ENCODE measurements at regions not wholly inside any gene's neighbourhood (a gene's known extent, or its start where the extent isn't known, plus 50 kb on each side); places are given as distances from the start of the nearest gene placed in this dataset.
"Not testable (repeated sequence)": the region's sequence is repeated elsewhere in the genome, so short reads cannot be mapped to it uniquely, and the experiment has no call there.

DNA sequence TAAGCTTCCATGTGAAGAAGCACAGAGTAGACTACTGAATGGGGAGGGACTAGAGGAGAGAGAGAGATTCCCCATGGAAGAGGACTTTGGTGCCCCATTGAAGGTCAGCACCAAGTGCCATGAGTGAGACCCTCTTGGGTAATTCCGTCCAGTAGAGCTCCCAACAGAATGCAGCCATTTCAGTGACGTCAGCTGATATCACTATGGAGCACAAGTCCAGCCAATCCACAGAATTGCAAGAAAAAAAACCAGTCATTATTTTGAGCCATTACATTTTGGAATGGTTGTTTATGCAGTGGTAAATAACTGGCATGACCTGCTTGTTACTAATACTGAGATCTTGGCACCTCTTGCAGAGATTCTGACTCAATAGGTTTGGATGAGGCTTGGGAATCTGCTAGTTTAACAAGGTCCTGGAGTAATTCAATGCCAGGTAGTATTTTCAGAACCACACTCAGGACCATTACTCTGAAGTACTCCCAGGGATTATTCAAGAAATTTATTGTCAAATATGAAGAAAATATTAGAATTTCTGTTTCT lies 52.6 kb upstream of the SP8 start:
- DNase-seq (ENCODE audit: low read depth, low spot score) = no peak

DNA sequence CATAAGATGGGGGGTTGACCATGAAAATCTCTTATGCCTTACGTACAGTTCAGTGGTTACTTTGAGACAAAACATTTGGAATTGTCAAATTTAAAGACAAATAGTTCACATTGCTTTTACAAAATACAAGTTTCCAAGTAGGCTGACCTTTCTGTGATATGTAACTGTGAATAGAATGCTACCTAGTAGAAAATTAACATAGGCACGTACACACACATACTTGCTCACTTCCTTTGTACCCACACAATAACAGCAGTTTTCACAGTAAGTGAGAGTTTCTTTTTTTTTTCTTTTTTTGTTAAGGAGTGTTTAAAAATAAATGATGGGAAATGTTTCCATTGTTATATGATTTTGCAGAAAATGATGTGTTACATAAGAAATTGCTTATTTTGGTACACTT lies 53.3 kb upstream of the SP8 start:
- no peak for DNase-seq (ENCODE audit: low read depth, low spot score)

DNA sequence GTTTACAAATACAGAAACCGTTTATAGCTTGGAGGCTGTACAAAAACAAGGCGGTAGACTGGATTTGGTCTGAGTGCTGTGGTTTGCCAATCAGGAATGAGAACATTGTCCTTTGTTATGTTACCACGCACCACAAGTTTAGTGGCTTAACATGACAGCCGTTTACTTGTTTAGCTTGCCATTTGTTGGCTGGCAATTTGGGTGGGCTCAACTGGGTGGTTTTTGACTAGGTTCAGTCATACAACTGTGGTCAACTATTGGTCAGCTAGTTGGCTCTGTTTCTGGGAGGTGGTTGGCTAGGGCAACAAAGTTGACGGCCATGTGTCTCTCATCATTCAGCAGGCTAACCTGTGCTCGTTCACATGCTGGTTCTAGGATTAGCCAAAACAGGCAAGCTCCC lies 60.1 kb upstream of the SP8 start:
- DNase-seq (ENCODE audit: low read depth, low spot score) = no peak

DNA sequence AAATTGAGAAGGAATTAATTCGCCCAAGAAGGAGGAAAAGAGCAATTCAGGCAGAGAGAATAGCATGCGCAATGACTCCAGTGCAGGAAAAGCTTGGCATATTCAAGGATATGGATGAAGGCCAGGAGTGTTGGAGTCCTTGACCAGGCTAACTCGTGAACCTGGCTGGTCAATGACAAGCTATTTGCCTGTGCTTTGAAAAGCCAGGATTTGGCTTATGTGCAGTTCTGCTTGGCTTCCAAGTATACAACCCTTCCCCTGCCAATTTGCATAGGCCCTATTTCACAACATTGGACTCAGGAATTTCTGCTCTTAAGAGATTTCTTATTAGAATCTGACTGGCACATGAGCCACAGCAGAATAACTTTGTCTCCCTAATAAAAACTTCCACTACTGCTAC lies 72.3 kb upstream of the SP8 start:
- DNase-seq (ENCODE audit: low read depth, low spot score) = no peak

DNA sequence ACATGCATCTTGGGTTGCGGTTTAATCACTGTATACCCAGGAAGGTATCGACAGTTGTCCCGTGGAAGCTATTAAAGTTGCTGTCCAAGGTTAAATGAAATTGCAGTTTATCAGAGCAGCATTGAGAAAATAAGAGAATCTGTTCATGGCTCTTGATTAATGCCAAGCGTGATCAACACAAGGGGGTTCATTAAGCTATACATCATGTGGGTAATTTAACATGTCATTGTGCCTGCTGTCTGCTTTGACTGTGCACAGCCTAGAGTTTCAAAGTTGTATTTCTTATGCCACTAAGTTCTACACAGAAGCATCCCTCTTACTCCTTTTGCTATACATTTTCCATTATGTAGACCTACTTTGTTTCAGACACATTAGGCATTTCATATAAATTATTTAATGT lies 74.8 kb upstream of the SP8 start:
- DNase-seq (ENCODE audit: low read depth, low spot score) = no peak

DNA sequence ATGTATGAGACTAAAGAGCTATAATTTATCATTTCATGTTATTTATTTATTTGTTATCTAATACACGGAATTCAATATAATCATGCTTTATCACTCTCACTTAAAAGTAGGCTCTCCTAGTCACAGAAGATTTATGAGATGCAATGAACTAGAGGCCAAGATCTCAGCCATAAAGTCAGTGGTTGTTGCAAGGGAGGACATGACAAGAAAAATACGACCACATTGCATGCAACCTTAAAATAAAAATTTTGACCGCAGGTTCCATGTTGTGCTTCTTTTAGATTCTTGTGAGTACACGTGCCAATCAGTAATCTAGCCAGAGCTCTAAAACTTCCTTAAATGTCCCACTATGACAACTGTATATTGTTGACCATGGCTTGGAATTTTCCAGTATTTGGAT lies 75.9 kb upstream of the SP8 start:
- DNase-seq (ENCODE audit: low read depth, low spot score) = no peak

DNA sequence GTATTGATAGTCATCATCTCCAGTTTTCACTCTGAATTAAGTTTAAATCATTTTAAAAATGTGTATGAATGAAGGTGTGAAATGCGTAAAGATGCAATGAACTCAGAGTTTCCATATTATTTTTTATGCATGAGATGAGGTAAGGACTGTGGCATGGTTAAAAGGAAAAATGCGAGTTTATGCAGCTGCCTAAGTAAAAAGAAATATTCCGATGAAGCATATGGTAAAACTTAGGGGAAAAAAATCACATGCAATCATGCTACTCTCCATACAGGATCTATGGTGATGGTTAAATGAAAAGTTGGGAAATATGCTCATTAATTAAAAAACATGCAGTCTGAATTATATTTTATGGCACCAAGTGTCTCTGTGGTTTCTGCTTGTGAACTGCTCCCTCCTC lies 77.5 kb upstream of the SP8 start:
- no peak for DNase-seq (ENCODE audit: low read depth, low spot score)

DNA sequence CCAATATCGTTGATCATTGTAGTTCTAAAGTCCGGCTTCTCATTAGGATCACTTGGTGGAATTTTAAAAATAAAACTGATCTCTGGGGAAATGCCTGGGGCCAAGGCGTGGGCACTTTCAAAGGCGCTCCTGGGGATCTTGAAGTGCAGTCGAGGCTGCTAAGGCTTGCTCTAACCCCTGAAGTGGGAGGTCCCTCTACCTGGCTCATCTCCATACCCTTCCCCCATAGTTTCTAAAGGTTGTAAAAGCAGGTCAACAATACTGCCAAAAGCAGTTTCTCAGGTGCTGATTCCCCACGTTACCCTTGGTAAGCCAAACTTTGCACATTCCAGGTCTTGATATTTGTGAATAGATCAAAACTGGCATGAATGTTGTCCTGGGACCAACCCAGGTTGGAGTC lies 79.0 kb upstream of the SP8 start:
- DNase-seq (ENCODE audit: low read depth, low spot score) = no peak

DNA sequence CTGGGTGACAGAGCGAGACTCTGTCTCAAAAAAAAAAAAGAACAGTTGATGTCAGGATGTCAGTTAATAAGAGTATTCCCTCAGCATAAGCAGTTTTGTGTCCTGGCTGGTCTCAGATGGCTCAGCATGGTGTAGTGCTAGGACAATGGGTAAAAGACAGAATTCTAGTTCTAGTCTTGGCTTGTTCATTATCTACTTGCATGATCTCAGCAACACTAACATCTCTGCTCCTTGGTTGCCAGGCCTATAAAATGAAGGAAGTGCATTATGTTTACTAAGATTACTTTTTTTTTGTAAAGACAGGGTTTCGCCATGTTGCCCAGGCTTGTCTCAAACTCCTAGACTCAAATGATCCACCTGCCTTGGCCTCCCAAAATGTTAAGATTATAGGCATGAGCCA lies 84.3 kb upstream of the SP8 start:
- no peak for DNase-seq (ENCODE audit: low read depth, low spot score)

DNA sequence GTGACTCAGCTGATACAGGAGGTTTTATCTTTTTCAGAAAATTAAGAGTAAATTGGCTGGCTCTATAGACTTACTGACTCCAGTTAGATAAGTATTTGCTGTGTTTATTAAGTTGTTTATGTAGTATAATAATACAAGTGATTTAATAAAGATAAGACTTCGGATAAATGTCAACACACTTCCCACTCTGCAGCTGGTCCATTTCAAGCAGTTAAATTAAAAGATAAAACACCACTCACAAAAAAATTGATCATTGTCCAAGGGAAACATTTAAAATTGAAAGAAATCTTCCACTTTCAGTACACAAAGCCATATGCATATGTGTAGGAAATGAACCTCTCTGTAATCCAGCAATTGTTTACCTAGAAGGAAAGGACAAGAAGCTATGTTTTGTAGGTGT lies 106.1 kb upstream of the SP8 start:
- no peak for DNase-seq (ENCODE audit: low read depth, low spot score)

DNA sequence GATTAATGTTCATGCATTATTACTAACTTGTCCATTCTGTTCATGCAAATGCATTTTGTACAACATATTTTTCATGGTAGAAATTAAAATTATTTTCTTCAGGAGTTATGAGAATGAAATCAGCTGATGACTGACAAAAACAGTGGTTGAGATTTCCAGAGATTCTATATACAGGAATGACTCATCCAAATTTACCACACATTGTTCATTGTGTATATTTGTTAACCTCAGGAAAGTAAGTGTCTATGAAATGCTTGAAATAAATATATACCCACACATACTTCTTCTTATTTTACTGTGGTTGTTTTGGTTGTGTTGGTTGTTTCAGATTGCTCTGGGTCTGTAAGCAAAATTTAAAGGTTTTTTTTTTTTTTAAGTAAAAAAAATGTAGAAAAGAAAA lies 108.1 kb upstream of the SP8 start:
- no peak for DNase-seq (ENCODE audit: low read depth, low spot score)

DNA sequence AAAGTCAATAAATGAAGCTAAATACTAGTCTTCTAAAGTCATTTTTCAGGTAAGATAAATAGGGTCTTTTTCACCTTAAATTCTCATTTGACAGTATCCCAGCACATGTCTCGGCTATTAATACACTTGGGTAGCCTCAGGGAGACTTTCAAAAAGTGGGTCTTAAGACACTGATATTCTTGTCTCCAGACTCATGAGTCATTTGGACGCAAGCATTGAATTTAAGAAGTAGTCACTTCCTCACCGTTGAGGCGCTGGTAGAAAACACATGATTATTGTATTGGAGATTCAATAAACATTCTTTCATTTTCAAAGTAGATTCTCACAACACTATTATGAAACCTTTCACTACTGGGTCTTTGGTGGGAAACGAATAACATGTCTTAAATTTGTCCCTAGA lies 108.9 kb upstream of the SP8 start:
- DNase-seq (ENCODE audit: low read depth, low spot score) = no peak

DNA sequence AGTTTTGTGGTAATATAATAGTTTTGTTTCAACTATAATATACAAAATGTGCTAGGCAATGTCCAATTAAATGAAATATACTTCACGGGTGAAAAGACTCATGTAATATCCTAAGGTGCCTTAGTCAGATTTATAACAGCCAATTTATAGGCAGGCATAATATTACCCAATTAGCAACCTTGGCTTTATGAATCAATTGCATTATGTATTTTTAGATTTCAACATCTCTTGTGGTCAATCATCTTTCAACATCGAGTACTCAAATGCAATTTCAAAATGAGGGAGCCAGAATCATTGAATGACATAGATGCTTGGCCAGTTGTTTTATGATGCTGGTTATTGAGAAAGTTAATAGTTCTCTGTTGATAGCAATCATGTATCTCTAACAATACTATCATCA lies 110.3 kb upstream of the SP8 start:
- DNase-seq (ENCODE audit: low read depth, low spot score) = no peak

DNA sequence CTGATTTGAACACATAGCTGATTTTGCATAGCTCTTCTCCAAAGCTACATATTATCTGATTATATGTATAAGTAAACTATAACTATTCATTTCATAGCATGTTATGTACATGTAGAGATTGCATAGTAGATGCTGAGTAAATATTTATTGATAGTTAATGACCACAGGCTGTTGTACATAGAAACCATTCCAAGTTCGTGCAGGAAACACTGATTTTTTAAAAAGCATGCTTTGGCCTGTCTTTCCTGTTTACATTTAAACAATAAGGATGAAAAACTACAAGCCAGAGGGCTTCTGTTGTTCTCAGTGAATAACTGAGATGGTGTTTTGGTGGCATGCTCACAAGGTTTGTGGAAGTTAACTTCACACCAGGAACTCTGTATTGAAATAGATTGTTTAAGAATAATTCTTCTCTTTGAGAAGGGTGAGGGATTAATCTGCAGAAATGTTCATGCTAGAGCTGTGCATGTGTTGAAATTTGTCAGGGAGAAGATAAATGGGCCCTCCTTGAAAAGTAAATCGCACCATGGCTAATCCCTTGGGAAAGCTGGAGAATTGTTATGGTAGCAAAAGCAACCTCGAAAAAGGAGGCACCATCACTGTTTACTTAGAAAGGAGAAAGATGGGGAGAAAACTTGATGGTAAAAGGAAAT lies 120.2 kb upstream of the SP8 start:
- DNase-seq (ENCODE audit: low read depth, low spot score) = no peak

DNA sequence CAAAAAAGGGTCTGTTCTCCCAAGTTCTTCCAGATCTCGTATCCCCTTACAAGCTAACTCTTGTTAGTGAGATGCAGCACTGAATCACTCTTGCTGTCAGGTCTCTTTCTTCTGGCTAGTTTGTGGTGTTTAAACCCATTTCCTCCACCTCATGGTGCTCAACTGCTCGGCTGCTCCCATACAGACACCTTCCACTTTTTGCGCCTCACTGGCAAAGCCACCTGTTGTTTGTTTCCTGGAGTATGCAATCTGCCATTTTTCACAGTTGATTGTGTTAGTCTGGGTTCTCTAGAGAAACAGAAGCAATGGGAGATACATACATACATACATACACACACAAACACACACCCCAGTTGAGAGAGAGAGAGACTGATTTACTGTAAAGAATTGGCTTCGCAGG lies 124.4 kb upstream of the SP8 start:
- no peak for DNase-seq (ENCODE audit: low read depth, low spot score)

DNA sequence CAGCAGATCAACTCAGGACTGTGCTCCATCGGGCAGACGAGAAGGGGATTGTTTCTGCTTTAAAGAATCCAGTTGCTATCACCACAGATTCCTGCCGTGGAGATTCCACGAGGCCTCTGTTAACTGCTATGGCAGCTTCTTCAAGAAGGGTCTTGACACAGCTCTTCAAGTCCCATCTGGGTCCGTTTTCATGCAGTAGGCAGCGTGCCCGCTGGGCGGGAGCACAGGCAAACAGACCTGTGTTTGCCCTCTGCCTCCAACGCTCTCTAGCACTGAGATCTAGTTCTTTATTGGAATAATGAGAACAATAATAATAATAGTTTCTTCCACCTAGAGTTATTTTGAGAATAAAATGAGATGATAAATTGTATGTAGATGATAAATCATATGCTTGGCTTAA lies 127.2 kb upstream of the SP8 start:
- no peak for DNase-seq (ENCODE audit: low read depth, low spot score)

DNA sequence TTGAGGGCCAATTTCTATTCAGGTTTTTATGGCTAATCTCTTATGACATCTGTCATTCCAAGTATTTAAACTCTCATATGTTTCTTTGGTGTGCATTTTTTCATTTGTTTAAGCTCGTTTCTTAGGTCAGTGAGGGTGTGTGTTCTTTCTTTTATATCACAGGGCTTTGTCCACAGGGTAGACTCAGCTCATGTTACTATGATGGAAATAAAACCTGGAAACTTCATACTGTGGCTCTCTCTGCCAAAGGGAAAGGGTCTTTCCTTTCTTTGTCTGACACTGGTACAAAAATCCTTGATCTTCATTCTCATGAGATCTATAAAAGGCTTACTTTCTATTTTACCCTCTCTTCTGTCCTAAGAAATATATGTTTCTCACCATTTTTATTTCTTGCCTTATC lies 129.6 kb upstream of the SP8 start:
- DNase-seq (ENCODE audit: low read depth, low spot score) = no peak

DNA sequence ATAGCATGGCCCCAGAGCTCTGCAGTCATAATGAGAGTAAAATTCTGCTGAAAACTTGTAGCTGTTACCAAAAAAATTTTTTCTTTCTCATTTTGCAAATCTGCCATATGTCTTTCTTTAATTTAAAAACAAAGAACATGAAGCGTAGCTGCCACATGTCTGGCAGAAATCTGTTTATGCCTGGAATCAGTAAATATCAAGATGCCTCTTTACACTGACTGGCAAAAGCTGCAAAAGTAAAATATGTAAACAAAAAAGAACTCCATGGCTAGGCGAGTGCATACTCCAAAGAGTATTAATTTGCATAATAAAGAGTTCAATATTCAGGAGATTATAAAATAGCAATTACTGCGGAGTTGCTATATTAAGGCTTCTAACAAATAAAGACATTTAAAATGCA lies 130.9 kb upstream of the SP8 start:
- DNase-seq (ENCODE audit: low read depth, low spot score) = no peak

DNA sequence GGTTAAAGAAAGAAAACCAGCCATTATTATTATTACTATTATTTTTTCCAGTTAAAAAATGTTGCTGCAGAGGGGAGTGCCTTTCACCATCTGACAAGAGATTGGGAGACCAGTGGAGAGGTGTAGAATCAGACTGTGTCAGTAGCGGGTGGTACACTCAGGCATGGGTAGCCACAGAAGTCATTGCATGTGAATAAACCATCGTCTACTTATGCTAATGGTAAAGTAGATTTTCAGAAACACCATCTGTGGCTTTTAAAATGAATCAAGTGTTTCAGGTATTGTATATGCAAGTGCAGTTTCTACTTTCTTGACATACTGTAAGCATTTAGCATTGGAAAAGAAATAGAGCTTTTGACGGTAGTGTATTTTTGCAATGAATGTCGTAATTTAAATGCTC lies 131.5 kb upstream of the SP8 start:
- no peak for DNase-seq (ENCODE audit: low read depth, low spot score)

DNA sequence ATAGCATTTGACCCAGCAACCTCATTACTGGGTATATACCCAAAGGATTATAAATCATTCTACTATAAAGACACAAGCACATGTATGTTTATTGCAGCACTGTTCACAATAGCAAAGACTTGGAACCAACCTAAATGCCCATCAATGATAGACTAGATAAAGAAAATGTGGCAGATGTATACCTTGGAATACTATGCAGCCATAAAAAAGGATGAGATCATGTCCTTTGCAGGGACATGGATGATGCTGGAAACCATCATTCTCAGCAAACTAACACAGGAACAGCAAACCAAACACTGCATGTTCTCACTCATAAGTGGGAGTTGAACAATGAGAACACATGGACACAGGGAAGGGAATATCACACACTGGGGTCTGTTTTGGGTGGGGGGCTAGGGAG lies 140.5 kb upstream of the SP8 start:
- not testable (repeated sequence) for DNase-seq (ENCODE audit: low read depth, low spot score)

DNA sequence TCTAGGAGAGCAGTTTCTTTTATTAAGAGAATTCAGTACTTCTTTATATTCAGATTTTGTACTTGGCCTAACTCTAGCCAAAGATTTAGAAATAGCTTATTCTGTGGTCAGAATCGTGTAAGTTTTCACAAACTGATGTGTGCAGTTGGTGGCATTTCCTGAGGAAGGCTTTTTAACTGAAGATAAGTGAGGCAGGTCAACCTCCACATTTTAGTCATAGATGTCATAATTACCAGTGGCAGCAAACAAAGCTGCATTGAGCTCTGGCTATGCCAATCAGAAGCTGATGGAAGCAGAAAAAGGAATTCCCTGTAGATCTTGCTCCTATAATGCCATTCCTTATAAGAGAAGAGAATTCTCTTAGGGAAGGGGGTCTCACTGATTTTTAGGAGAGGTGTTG lies 141.3 kb upstream of the SP8 start:
- DNase-seq (ENCODE audit: low read depth, low spot score) = no peak

DNA sequence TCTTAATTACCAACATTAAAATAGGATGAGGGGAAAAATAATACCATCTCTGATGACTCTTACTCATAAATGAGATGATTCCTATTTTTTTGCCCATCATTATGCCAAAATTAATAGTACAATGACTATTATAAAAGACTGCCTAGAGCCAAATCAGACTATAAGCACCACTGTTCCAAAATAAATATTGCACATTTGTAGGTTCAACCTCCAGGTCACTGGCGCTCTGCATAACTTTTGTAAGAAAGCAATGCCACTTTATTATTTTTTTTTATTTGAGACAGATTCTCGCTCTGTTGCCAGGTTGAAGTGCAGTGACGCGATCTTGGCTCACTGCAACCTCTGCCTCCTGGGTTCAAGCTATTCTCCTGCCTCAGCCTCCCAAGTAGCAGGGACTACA lies 142.5 kb upstream of the SP8 start:
- no peak for DNase-seq (ENCODE audit: low read depth, low spot score)

DNA sequence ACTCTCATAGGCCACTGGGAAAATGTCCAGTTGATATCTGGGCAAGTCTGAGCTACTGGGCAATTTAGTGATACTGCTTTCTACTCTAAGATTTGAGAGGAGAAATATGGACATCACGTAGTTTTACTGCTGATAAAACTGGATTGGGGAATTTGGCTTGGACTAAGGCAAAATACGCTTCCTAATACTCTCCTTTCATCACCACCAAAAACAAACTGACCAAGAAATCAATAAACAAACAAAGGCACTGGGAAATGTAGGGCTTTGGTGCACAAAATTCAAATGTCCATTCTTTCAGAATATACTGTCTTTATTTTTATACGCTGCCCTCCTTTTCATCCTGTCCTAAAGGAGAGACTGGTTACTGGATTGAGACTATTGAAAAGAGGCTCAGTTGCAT lies 145.1 kb upstream of the SP8 start:
- no peak for DNase-seq (ENCODE audit: low read depth, low spot score)

DNA sequence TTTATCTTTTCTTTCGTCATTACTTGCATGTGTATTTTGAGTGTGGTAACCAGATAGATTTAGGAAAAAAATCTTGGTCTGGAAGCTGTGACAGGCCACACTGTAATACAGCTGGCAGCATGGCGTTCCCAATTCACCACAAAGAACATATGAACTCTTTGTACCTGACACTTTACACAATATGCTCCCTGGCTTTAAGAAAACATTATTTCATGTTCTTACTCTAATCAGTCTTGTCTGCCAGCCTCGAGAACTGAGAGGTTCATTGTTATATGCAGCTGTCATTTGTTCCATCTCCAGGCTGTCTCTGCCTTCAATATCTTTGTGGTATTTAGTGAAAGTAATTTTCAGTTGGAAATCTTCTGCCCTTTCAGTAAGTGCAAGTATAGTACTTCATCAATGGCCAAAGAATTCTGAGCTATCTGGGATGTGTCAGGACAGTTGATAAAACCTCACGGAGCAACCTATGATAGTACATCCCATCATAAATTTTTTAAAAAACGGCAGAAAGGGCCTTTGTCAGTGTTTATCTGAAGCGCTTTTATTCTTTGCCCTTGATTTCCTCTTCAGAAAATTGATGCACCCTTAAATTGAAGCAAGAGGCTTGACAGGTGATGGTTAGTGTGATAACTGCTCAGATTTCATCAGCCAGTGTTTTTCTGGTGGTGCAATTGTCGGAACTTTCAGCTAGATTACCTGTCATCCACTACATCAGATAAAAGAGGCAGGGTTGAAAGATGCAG lies 146.3 kb upstream of the SP8 start:
- no peak for DNase-seq (ENCODE audit: low read depth, low spot score)
